Right lobe of liver (tissue), 6 donors: ENCODE measurements at regions not wholly inside any gene's neighbourhood (a gene's known extent, or its start where the extent isn't known, plus 50 kb on each side); places are given as distances from the start of the nearest gene placed in this dataset.

Experiments used
- ATAC-seq, 4 donors: fragments of 200-7000 bp; cut with Tn5 transposase; one replicate each; pipeline ENCODE4 v1.9.1; 2020; ENCODE audit warnings: mild to moderate bottlenecking in 4 of 4, moderate library complexity in 4 of 4
- DNase-seq, 3 donors: peaks; one replicate each; pipeline ENCODE4 v3.0.0-alpha.2; 2020
- H3K27ac ChIP-seq, 3 donors: fragments of 200-600 bp; one replicate each; pipeline ENCODE4 v1.8.0; 2022
- H3K27me3 ChIP-seq, 2 donors: fragments of 200-600 bp; one replicate each; pipeline ENCODE4 v1.8.0; 2022
- H3K36me3 ChIP-seq, 4 donors: fragments of 200-600 bp; sonication (generic) in 1 of 4; one replicate each; pipeline versions ENCODE4 v1.5.1 to v1.8.0; 2017 to 2022; ENCODE audit warnings: control low read depth in 1 of 4
- H3K4me1 ChIP-seq, 4 donors: fragments of 200-600 bp; sonication (generic) in 1 of 4; one replicate each; pipeline versions ENCODE4 v1.5.1 to v1.8.0; 2017 to 2022; ENCODE audit warnings: control low read depth in 1 of 4
- H3K4me3 ChIP-seq, 3 donors: fragments of 200-600 bp; one replicate each; pipeline ENCODE4 v1.8.0; 2022
- H3K9me3 ChIP-seq, 4 donors: fragments of 200-600 bp; sonication (generic) in 1 of 4; one replicate each; pipeline versions ENCODE4 v1.5.1 to v1.8.0; 2017 to 2022; ENCODE audit warnings: control low read depth in 1 of 4
- POLR2A ChIP-seq: fragments of 450-650 bp; IDR thresholded peaks from one replicate; pipeline ENCODE4 v1.6.1; 2017; ENCODE audit warnings: antibody characterized with exemption, mild to moderate bottlenecking
- WGBS: methylation state at CpG from one replicate; pipeline ENCODE4 v1.1.6; 2018; ENCODE audit warnings: low coverage, low lambda C conversion rate; ENCODE audit not compliant: insufficient coverage; ENCODE audit errors: missing lambda C conversion rate; 5-methylcytosine and 5-hydroxymethylcytosine counted together
- intact Hi-C, 2 donors: fragments of 100-400 bp; cut with DNase I; formaldehyde crosslinking; loops; one replicate each; pipeline versions ENCODE4 v1.11.2 to v1.14.1; 2022
- TF ChIP-seq, protein P1 (sequence below), 4 donors: fragments of 200-600 bp in 3 of 4; fragments of 450-650 bp in 1 of 4; IDR thresholded peaks; one replicate each; pipeline versions ENCODE4 v1.5.1 to v1.8.0; 2016 to 2022; ENCODE audit warnings: antibody characterized with exemption in 4 of 4, mild to moderate bottlenecking in 2 of 4
- donor health status: DM: no; HTN: yes; CAD: no.
- donor health status: DM: no; HTN: no; CAD: no.
- donor health status: DM: no; HTN: no; CAD: no.
- donor health status: DM: no; HTN: yes; CAD: no.
- donor health status: DM: no; HTN: yes; CAD: no.

DNA sequence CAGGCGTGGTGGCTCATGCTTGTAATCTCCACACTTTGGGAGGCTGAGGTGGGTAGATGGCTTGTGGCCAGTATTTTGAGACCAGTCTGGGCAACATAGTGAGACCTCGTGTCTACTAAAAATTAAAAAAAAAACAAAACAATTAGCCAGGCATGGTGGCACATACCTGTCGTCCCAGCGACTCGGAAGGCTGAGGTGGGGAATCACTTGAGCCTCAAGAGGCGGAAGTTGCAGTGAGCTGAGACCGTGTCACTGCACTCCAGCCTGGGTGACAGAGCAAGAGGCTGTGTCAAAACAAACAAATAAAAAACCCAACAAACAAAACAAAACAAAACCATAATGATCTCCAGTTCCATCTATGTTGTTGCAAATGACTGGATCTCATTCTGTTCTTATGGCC, 341.3 kb upstream of the CFAP20DC start:
- ATAC-seq (no peak), DNase-seq (no peak)
- 71% methylated on average over 7 of the region's 7 CpGs for WGBS
- TF ChIP-seq, protein P1, sequence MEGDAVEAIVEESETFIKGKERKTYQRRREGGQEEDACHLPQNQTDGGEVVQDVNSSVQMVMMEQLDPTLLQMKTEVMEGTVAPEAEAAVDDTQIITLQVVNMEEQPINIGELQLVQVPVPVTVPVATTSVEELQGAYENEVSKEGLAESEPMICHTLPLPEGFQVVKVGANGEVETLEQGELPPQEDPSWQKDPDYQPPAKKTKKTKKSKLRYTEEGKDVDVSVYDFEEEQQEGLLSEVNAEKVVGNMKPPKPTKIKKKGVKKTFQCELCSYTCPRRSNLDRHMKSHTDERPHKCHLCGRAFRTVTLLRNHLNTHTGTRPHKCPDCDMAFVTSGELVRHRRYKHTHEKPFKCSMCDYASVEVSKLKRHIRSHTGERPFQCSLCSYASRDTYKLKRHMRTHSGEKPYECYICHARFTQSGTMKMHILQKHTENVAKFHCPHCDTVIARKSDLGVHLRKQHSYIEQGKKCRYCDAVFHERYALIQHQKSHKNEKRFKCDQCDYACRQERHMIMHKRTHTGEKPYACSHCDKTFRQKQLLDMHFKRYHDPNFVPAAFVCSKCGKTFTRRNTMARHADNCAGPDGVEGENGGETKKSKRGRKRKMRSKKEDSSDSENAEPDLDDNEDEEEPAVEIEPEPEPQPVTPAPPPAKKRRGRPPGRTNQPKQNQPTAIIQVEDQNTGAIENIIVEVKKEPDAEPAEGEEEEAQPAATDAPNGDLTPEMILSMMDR (IDR thresholded peaks at IDR 0.05) = no peak
- TF ChIP-seq POLR2A = no peak
- Histone ChIP-seq H3K27me3 (no peaks in the 10 kb centered on the region), H3K4me3 (no peak overlapping the region), H3K9me3 (no peaks in the 10 kb centered on the region), H3K36me3 (no peaks in the 10 kb centered on the region), H3K27ac (no peak overlapping the region), H3K4me1 (no peaks in the 10 kb centered on the region)
- intact Hi-C loops = no loop called here

DNA sequence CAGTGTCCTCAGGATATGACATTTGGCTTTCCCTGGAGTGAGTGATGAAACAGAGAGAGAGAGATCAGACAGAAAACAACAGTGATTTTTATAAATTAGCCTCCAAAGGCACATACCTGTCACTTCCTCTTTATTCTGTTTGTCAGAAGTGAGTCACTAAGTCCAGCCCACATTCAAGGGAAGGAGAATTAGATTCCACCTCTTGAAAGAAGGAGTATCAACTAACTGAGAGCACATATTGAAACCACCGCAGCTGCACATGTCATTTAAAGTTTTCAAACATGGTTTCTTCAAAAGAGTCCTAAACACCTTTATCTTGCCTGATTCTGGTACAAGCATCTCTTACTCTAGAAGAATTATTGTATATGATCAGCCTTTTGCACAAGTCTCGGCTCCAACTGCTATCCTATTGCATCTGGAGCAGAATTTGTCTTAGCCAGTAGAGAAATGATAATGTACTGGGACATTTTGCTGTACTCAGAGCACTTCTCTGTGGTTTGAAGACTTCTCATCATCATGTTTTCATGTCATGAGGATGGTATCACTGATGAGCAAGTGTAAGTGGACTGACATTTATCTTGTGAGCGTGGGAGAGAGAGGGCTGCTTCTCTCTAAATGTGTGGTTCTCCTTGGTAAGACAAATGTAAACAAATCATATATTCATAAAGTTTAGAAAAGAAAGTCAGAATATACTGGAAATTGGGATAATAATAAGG, 338.9 kb upstream of the CFAP20DC start:
- Histone ChIP-seq H3K9me3 (no peaks in the 10 kb centered on the region), H3K36me3 (no peaks in the 10 kb centered on the region), H3K4me1 (no peaks in the 10 kb centered on the region), H3K4me3 (no peak overlapping the region), H3K27ac (no peak overlapping the region), H3K27me3 (no peaks in the 10 kb centered on the region)
- ATAC-seq (no peak), DNase-seq (no peak)
- intact Hi-C loops = no loop called here
- WGBS = 62% methylated on average over 3 of the region's 3 CpGs
- TF ChIP-seq, protein P1 (IDR thresholded peaks at IDR 0.05) = no peak
- TF ChIP-seq POLR2A = no peak

DNA sequence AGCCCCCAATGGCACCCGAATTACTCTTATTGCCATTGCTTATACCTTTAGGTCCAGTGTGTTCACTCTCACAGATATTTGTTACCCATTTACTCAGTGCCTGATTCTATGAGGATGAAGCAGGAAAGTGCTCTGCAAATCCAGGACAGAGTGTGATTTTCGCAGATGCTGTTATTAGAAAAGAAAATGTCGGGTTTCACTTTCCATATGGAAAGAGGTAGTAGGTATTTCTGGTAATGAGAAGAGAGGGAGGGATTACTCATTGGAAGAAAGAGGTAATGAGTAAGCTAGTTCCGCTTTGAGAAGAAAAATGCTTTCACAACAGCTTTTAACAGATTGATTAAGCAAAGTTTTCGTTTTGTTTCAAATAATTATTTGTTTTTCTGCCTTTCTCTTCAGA, 336.3 kb upstream of the CFAP20DC start:
- H3K4me1 ChIP-seq = no peaks in the 10 kb centered on the region
- H3K9me3 ChIP-seq = no peaks in the 10 kb centered on the region
- intact Hi-C loops = no loop called here
- 35% methylated on average over 5 of the region's 5 CpGs for WGBS
- no peaks in the 10 kb centered on the region for H3K36me3 ChIP-seq
- no peak for TF ChIP-seq POLR2A
- TF ChIP-seq, protein P1 (IDR thresholded peaks at IDR 0.05) = no peak
- ATAC-seq (peak in 1 of 4 donors; percentile 16), DNase-seq (no peak)
- H3K27me3 ChIP-seq = no peaks in the 10 kb centered on the region
- no peak overlapping the region for H3K27ac ChIP-seq
- no peak overlapping the region for H3K4me3 ChIP-seq

DNA sequence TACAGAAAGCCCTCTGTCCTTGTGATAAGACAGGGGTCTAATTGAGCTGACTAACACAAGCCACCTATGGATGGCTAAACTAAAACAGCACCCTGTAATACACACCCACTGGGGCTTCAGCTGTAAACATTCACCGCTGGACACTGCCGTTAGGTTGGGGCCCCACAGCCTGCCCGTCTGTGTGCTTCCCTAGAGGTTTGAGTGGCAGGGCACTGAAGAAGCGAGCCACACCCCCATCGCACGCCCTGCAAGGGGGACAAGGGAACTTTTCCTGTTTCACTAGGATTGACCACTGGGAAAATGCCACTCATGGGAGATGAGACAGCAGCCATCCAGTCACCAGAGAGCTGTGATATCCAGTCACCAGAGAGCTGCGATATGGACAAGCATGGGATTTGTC, 335.7 kb upstream of the CFAP20DC start:
- Histone ChIP-seq H3K4me3 (no peak overlapping the region), H3K4me1 (no peaks in the 10 kb centered on the region), H3K27ac (no peak overlapping the region), H3K9me3 (no peaks in the 10 kb centered on the region), H3K27me3 (no peaks in the 10 kb centered on the region), H3K36me3 (no peaks in the 10 kb centered on the region)
- 100% methylated on average over 1 of the region's 7 CpGs for WGBS
- intact Hi-C loops = no loop called here
- no peak for DNase-seq
- ATAC-seq = no peak
- TF ChIP-seq, protein P1 (IDR thresholded peaks at IDR 0.05) = no peak
- TF ChIP-seq POLR2A = no peak

DNA sequence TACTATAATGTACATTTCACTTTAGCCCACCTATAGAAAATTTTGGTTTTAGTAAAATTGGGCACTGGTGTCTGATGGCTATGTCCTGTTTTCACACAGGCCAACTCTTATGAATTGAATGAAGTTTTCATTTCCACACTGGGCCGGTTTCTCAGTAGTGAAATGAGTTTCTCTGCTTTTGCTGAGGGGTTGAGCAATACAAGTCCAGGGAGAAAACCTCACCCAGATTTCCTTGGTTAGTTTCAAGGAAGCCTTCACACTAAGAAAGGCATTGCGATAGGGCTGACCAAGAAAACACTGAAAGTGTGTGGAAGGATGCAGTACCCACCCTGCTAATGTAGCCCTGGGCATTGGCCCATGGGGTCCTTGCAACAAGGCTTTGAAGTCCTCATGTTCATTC, 331.5 kb upstream of the CFAP20DC start:
- H3K27me3 ChIP-seq = no peaks in the 10 kb centered on the region
- 83% methylated on average over 2 of the region's 2 CpGs for WGBS
- no peaks in the 10 kb centered on the region for H3K9me3 ChIP-seq
- H3K36me3 ChIP-seq = no peaks in the 10 kb centered on the region
- H3K27ac ChIP-seq = no peak overlapping the region
- TF ChIP-seq, protein P1 (IDR thresholded peaks at IDR 0.05) = no peak
- TF ChIP-seq POLR2A = no peak
- no peak overlapping the region for H3K4me3 ChIP-seq
- no peaks in the 10 kb centered on the region for H3K4me1 ChIP-seq
- DNase-seq (no peak), ATAC-seq (no peak)
- intact Hi-C loops = no loop called here
